ENCODE measurements at regions not wholly inside any gene's neighbourhood (a gene's known extent, or its start where the extent isn't known, plus 50 kb on each side); places are given as distances from the start of the nearest gene placed in this dataset.

- TF ChIP-seq, protein P1, sequence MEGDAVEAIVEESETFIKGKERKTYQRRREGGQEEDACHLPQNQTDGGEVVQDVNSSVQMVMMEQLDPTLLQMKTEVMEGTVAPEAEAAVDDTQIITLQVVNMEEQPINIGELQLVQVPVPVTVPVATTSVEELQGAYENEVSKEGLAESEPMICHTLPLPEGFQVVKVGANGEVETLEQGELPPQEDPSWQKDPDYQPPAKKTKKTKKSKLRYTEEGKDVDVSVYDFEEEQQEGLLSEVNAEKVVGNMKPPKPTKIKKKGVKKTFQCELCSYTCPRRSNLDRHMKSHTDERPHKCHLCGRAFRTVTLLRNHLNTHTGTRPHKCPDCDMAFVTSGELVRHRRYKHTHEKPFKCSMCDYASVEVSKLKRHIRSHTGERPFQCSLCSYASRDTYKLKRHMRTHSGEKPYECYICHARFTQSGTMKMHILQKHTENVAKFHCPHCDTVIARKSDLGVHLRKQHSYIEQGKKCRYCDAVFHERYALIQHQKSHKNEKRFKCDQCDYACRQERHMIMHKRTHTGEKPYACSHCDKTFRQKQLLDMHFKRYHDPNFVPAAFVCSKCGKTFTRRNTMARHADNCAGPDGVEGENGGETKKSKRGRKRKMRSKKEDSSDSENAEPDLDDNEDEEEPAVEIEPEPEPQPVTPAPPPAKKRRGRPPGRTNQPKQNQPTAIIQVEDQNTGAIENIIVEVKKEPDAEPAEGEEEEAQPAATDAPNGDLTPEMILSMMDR (IDR thresholded peaks at IDR 0.05; ENCODE audit: control extremely low read depth, extremely low read depth): no peak
- Histone ChIP-seq H3K9ac (ENCODE audit: insufficient read depth in 1 of 2, low read length in 2 of 2) (no peak overlapping the region), H3K27me3 (ENCODE audit: control insufficient read depth in 3 of 3, insufficient read depth in 3 of 3, low read length in 2 of 3) (peaks cover 0 to 7% (median 2%) of the 10 kb centered on the region in 3 donors), H3K4me3 (no peak overlapping the region), H3K9me3 (ENCODE audit: control insufficient read depth in 4 of 4, insufficient read depth in 3 of 4, low read length in 3 of 4) (peaks cover 0 to 2% (median 0%) of the 10 kb centered on the region in 4 donors), H3K27ac (ENCODE audit: low read depth in 1 of 2, low read length in 1 of 2) (no peak overlapping the region), H3K36me3 (ENCODE audit: control insufficient read depth in 4 of 4, insufficient read depth in 4 of 4, low read length in 4 of 4) (no peaks in the 10 kb centered on the region), H3K4me1 (ENCODE audit: control insufficient read depth in 5 of 5, insufficient read depth in 5 of 5, low read length in 5 of 5) (peaks cover 0 to 11% (median 1%) of the 10 kb centered on the region in 5 donors)
- DNase-seq (no peak), ATAC-seq (ENCODE audit: insufficient read depth, low FRiP score) (no peak)
- 28 to 44% methylated on average over 11 of the region's 11 CpGs for WGBS, 2 donors
These were observed 194.1 kb downstream of the USP12 start for GRCh38 chr13:26977541-26977940.

- 85% methylated on average over 1 of the region's 1 CpG for WGBS, 2 donors
- no peak overlapping the region for H3K9ac ChIP-seq (ENCODE audit: insufficient read depth in 1 of 2, low read length in 2 of 2)
These were observed 195.3 kb downstream of the USP12 start for GRCh38 chr13:26976313-26976712.

DNA sequence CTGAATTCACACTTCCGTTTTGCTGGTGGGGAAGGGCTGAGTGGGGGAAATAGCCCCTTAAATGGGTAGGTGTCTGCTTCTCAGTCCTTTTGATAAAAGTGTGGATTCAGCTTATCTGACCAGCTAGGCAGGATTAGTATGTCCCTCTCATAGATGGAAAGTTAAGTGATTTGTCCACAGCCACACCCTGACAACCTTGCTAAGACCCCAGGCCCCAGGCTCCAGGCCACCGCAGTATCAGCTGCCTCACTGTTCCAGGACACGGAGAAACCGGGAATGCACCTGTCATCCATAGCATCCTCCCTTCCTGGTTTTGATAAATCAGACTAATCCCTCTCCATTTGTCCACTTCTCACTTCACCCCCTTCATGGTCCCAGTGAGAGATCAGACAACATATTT, 197.7 kb downstream of the USP12 start:
- peaks cover 0 to 10% (median 0%) of the 10 kb centered on the region in 5 donors for H3K4me1 ChIP-seq (ENCODE audit: control insufficient read depth in 5 of 5, insufficient read depth in 5 of 5, low read length in 5 of 5)
- no peak overlapping the region for H3K27ac ChIP-seq (ENCODE audit: low read depth in 1 of 2, low read length in 1 of 2)
- no peak overlapping the region for H3K4me3 ChIP-seq
- peaks cover 0 to 10% (median 2%) of the 10 kb centered on the region in 3 donors for H3K27me3 ChIP-seq (ENCODE audit: control insufficient read depth in 3 of 3, insufficient read depth in 3 of 3, low read length in 2 of 3)
- no peak for DNase-seq
- ATAC-seq (ENCODE audit: insufficient read depth, low FRiP score): no peak
- H3K9ac ChIP-seq (ENCODE audit: insufficient read depth in 1 of 2, low read length in 2 of 2): no peak overlapping the region
- TF ChIP-seq, protein P1 (IDR thresholded peaks at IDR 0.05; ENCODE audit: control extremely low read depth, extremely low read depth): no peak
- no peaks in the 10 kb centered on the region for H3K36me3 ChIP-seq (ENCODE audit: control insufficient read depth in 4 of 4, insufficient read depth in 4 of 4, low read length in 4 of 4)
- H3K9me3 ChIP-seq (ENCODE audit: control insufficient read depth in 4 of 4, insufficient read depth in 3 of 4, low read length in 3 of 4): peaks cover 0 to 2% (median 0%) of the 10 kb centered on the region in 4 donors
- WGBS, 2 donors: 59 to 77% methylated on average over 4 of the region's 4 CpGs

More at GRCh38 chr13:26976313-26976712, 195.3 kb downstream of the USP12 start:
- no peak for ATAC-seq (ENCODE audit: insufficient read depth, low FRiP score)
- peaks cover 0 to 7% (median 2%) of the 10 kb centered on the region in 3 donors for H3K27me3 ChIP-seq (ENCODE audit: control insufficient read depth in 3 of 3, insufficient read depth in 3 of 3, low read length in 2 of 3)
- H3K9me3 ChIP-seq (ENCODE audit: control insufficient read depth in 4 of 4, insufficient read depth in 3 of 4, low read length in 3 of 4): peaks cover 0 to 2% (median 0%) of the 10 kb centered on the region in 4 donors
- no peak for DNase-seq
- H3K4me3 ChIP-seq: no peak overlapping the region
- no peaks in the 10 kb centered on the region for H3K36me3 ChIP-seq (ENCODE audit: control insufficient read depth in 4 of 4, insufficient read depth in 4 of 4, low read length in 4 of 4)
- TF ChIP-seq, protein P1 (IDR thresholded peaks at IDR 0.05; ENCODE audit: control extremely low read depth, extremely low read depth): no peak
- H3K27ac ChIP-seq (ENCODE audit: low read depth in 1 of 2, low read length in 1 of 2): no peak overlapping the region
- H3K4me1 ChIP-seq (ENCODE audit: control insufficient read depth in 5 of 5, insufficient read depth in 5 of 5, low read length in 5 of 5): peaks cover 0 to 9% (median 0%) of the 10 kb centered on the region in 5 donors

- DNase-seq (no peak), ATAC-seq (ENCODE audit: insufficient read depth, low FRiP score) (no peak)
- no peak overlapping the region for H3K9ac ChIP-seq (ENCODE audit: insufficient read depth in 1 of 2, low read length in 2 of 2)
- peaks cover 0 to 2% (median 0%) of the 10 kb centered on the region in 4 donors for H3K9me3 ChIP-seq (ENCODE audit: control insufficient read depth in 4 of 4, insufficient read depth in 3 of 4, low read length in 3 of 4)
- peaks cover 0 to 17% (median 2%) of the 10 kb centered on the region in 5 donors for H3K4me1 ChIP-seq (ENCODE audit: control insufficient read depth in 5 of 5, insufficient read depth in 5 of 5, low read length in 5 of 5)
- H3K4me3 ChIP-seq: no peak overlapping the region
- TF ChIP-seq, protein P1 (IDR thresholded peaks at IDR 0.05; ENCODE audit: control extremely low read depth, extremely low read depth): no peak
- no peaks in the 10 kb centered on the region for H3K36me3 ChIP-seq (ENCODE audit: control insufficient read depth in 4 of 4, insufficient read depth in 4 of 4, low read length in 4 of 4)
- peaks cover 0 to 10% (median 2%) of the 10 kb centered on the region in 3 donors for H3K27me3 ChIP-seq (ENCODE audit: control insufficient read depth in 3 of 3, insufficient read depth in 3 of 3, low read length in 2 of 3)
- 79 to 81% methylated on average over 6 of the region's 6 CpGs for WGBS, 2 donors
- no peak overlapping the region for H3K27ac ChIP-seq (ENCODE audit: low read depth in 1 of 2, low read length in 1 of 2)
These were observed 198.3 kb downstream of the USP12 start for GRCh38 chr13:26973295-26973694.

All from lung (tissue), 11 donors.